ENCODE measurements at regions not wholly inside any gene's neighbourhood (a gene's known extent, or its start where the extent isn't known, plus 50 kb on each side); places are given as distances from the start of the nearest gene placed in this dataset.

GRCh38 chr1:200314085-200314750 lies 95.6 kb downstream of the ZNF281 start:
- Histone ChIP-seq H4K20me1 (replicated peaks; ENCODE audit: control insufficient read depth, insufficient read depth, low read length) (no peaks in the 10 kb centered on the region), H3K9me1 (ENCODE audit: control insufficient read depth, insufficient read depth, low read length) (no peaks in the 10 kb centered on the region), H2AFZ (ENCODE audit: low read depth, low read length) (no peak overlapping the region), H3K27ac (ENCODE audit: extremely low read depth, low read depth, low read length) (no peak overlapping the region), H3K4me3 (no peak overlapping the region), H3K4me2 (ENCODE audit: insufficient read depth, low read length) (no peak overlapping the region), H3K27me3 (ENCODE audit: control insufficient read depth in 2 of 2, insufficient read depth in 2 of 2, low read length in 2 of 2) (peaks cover 9 to 17% of the 10 kb centered on the region in 2 experiments; a peak in 4 of 5 replicates), H3K4me1 (replicated peaks in 1 of 2; ENCODE audit: control insufficient read depth in 2 of 2, insufficient read depth in 2 of 2, low read length in 2 of 2) (no peaks in the 10 kb centered on the region), H3K79me2 (ENCODE audit: control insufficient read depth, insufficient read depth, low read length) (no peaks in the 10 kb centered on the region), H3K9me3 (replicated peaks; ENCODE audit: control insufficient read depth, insufficient read depth, low read depth, low read length) (no peaks in the 10 kb centered on the region), H3K36me3 (ENCODE audit: control insufficient read depth, insufficient read depth, low read length) (no peaks in the 10 kb centered on the region), H3K9ac (ENCODE audit: insufficient read depth in 1 of 2, low read depth in 2 of 2, low read length in 2 of 2) (no peak overlapping the region)
- BruUV-seq (replicated peaks), result no TSS peak
- ATAC-seq, result no peak
- FAIRE-seq, result no peak
- in situ Hi-C loops (cut with MboI), result no loop called here
- intact Hi-C loops (cut with micrococcal nuclease), result no loop called here
- ChIA-PET CTCF (ENCODE audit: low intra/inter-chr PET ratio) (no interaction called here), POLR2A (interaction anchor here (0.6 to 1.8 kb wide), 4 partner anchors 8 to 270 kb away, joined by 3 to 7 read pairs (median 3); no protein-coding TSS in a partner anchor)
- WGBS (ENCODE audit: insufficient coverage, low coverage, missing lambda C conversion rate), result 4% methylated on average over 5 of the region's 5 CpGs
- DNase-seq (ENCODE audit: extremely low read depth in 1 of 4, low spot score in 3 of 4), result no peak
- no peak for TF ChIP-seq PTTG1 (tag; IDR thresholded peaks at IDR 0.05; ENCODE audit: low read depth)
- no peak for TF ChIP-seq HOMEZ (CRISPR knock-in tag; IDR thresholded peaks at IDR 0.05)
- no peak for TF ChIP-seq TARDBP (IDR thresholded peaks at IDR 0.05)
- TF ChIP-seq ZNF740 (CRISPR knock-in tag; IDR thresholded peaks at IDR 0.05), result no peak
- no peak for TF ChIP-seq ZNF740 (tag; IDR thresholded peaks at IDR 0.05)
- TF ChIP-seq RUNX1 (IDR thresholded peaks at IDR 0.05; ENCODE audit: low read depth), result no peak
- TF ChIP-seq TOE1 (IDR thresholded peaks at IDR 0.05; ENCODE audit: borderline replicate concordance), result no peak
- TF ChIP-seq TOE1 (CRISPR knock-in tag; IDR thresholded peaks at IDR 0.05; ENCODE audit: borderline replicate concordance, low read depth), result no peak
- no peak for TF ChIP-seq TEAD2 (tag; IDR thresholded peaks at IDR 0.05)
